COLO668 (cell line): ENCODE measurements at regions not wholly inside any gene's neighbourhood (a gene's known extent, or its start where the extent isn't known, plus 50 kb on each side); places are given as distances from the start of the nearest gene placed in this dataset.
"Not testable (repeated sequence)": the region's sequence is repeated elsewhere in the genome, so short reads cannot be mapped to it uniquely, and the experiment has no call there.

Experiments used
- DNase-seq: peaks from one replicate; lab custom pipeline; 2025; ENCODE audit not compliant: unreplicated experiment; lab: John Stamatoyannopoulos, UW

- no peak for DNase-seq
Observed at GRCh38 chrX:122856205-122856604, 327.9 kb upstream of the GRIA3 start.

- DNase-seq, result no peak
Observed at GRCh38 chrX:122857734-122858133, 326.3 kb upstream of the GRIA3 start.

- no peak for DNase-seq
Observed at GRCh38 chrX:122863067-122863466, 321.0 kb upstream of the GRIA3 start.

GRCh38 chrX:122866532-122866931 lies 317.5 kb upstream of the GRIA3 start:
- no peak for DNase-seq

- DNase-seq, result no peak
Observed at GRCh38 chrX:122868631-122869030, 315.4 kb upstream of the GRIA3 start.

GRCh38 chrX:122869171-122869570 lies 314.9 kb upstream of the GRIA3 start:
- DNase-seq, result no peak

- DNase-seq, result no peak
Observed at GRCh38 chrX:122878269-122878668, 305.8 kb upstream of the GRIA3 start.

- no peak for DNase-seq
Observed at GRCh38 chrX:122880952-122881351, 303.1 kb upstream of the GRIA3 start.

DNA sequence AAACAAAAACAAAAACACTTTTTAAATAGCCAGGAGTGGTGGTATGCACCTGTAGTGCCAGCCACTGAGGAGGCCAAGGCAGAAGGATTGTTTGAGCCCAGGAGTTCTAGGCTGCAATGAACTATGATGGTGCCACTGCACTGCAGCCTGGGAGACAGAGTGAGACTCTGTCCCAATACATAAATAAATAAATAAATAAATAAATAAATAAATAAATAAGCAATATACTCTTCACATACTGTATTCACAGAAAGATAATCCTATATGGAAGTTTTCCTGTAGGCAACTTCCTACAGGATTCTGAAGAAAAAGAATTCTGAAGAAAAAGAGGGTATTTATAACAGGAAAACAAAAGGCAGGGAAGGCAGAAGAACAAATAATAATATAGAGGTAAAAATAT lies 293.3 kb upstream of the GRIA3 start:
- DNase-seq, result no peak

- no peak for DNase-seq
Observed at GRCh38 chrX:122906726-122907125, 277.4 kb upstream of the GRIA3 start.

- DNase-seq, result no peak
Observed at GRCh38 chrX:122907375-122907774, 276.7 kb upstream of the GRIA3 start.

DNA sequence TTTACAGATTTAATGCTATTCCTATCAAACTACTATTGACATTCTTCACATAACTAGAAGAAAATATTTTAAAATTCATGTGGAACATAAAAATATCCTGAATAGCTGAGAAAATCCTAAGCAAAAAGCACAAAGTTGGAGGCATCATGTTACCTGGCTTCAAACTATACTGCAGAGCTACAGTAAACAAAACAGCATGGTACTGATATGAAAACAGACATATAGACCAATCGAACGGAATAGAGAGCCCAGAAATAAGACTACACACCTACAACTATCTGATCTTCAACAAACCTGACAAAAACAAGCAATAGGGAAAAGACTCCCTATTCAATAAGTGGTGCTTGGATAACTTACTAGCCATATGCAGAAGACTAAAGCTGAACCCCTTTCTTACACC lies 273.4 kb upstream of the GRIA3 start:
- no peak for DNase-seq

- DNase-seq, result no peak
Observed at GRCh38 chrX:122913134-122913533, 270.9 kb upstream of the GRIA3 start.

GRCh38 chrX:122913764-122914163 lies 270.3 kb upstream of the GRIA3 start:
- no peak for DNase-seq

- DNase-seq, result no peak
Observed at GRCh38 chrX:122914256-122914655, 269.8 kb upstream of the GRIA3 start.

DNA sequence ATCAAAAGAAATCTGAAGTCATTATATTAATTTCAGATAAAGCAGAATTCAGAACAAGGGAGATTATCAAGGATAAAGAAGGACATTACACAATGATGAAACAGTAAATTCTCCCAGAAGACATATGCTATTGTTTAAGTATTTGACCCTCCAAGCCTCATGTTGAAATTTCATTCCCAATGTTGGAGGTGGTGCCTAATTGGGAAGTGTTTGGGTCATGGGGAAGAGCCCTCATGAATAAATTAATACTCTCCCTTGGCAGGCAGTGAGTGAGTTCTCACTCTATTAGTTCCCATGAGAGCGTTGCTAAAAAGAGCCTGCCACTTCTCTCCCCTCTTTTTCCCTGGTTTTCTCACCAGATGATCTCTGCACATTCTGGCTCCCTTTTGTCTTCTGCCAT lies 249.9 kb upstream of the GRIA3 start:
- no peak for DNase-seq

- no peak for DNase-seq
Observed at GRCh38 chrX:122940199-122940598, 243.9 kb upstream of the GRIA3 start.

DNA sequence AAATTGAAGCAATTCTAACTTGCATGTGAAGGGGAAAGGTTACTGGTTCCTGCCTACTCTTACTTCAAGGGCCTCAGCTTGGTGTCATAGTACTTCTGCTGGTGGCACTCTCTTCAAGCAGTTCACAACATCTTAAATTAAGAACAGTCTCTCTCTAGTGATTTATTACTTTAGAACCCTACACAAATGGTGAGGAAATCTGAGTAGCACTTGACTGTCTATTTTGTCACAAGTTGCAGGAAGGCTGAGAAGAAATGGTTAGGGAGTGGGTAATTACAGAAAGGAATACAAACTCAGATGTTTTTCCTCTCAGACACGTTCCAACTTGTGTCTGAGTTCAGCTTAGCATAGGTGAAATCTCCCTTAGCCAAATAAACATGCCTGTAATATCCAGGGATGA lies 242.3 kb upstream of the GRIA3 start:
- DNase-seq, result no peak

GRCh38 chrX:122943918-122944317 lies 240.2 kb upstream of the GRIA3 start:
- DNase-seq, result no peak

- DNase-seq, result no peak
Observed at GRCh38 chrX:122945328-122945727, 238.8 kb upstream of the GRIA3 start.

- no peak for DNase-seq
Observed at GRCh38 chrX:122972604-122973003, 211.5 kb upstream of the GRIA3 start.

GRCh38 chrX:122982521-122982920 lies 201.6 kb upstream of the GRIA3 start:
- DNase-seq, result no peak

- not testable (repeated sequence) for DNase-seq
Observed at GRCh38 chrX:123002844-123003243, 181.2 kb upstream of the GRIA3 start.

- DNase-seq, result no peak
Observed at GRCh38 chrX:123013141-123013540, 170.9 kb upstream of the GRIA3 start.
